Umbilical cord (tissue), 1 donor: ENCODE measurements at regions not wholly inside any gene's neighbourhood (a gene's known extent, or its start where the extent isn't known, plus 50 kb on each side); places are given as distances from the start of the nearest gene placed in this dataset.

ENCODE experiments used
- DNase-seq: peaks from one replicate; pipeline ENCODE4 v3.0.0-alpha.2; 2015; ENCODE audit warnings: low spot score

DNA sequence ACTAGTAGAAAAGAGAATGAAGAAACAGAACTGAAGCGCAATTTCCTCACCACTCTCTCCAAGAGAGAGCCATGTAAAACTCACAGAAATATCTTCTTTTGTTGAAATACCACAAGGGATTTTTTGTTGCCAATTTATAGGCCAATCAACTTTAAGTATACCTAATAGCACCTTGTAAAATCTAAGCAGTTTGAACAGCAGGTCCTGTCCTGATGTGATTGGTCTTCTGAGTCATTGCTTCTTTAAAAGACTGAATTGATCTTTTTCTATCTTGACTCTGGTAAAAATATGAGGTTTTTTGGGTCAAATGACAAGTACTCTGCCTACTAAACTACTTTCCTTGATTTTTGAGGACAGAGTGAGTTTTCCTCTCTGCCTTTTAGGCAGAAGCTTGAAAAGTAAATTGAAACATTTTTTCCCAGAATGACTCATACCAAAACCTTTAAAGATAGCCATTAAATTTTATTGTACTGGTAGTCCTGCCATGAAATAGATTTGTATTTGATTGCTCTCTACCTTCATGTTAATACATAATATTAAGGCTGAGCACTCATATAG, 343.9 kb upstream of the CBLB start:
- DNase-seq, result no peak

DNA sequence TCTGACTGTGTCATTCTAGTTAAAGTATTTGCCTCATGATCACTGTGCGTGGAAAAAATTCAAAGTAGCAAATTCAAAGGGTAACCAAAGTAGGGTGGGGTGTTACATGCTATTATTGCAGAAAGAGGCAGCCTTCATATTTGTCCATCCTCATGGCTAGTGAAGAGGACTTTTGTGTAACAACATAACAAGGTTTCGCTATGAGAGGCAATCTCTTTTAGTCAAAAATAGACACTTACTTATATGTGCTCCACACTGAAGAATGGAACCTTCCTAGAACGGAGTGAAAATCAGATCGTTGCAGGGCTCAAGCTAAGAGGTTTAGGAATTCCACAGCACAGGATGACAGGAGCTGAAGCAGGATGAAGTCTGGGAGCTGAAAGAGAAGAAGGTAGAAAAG, 345.1 kb upstream of the CBLB start:
- DNase-seq, result no peak

DNA sequence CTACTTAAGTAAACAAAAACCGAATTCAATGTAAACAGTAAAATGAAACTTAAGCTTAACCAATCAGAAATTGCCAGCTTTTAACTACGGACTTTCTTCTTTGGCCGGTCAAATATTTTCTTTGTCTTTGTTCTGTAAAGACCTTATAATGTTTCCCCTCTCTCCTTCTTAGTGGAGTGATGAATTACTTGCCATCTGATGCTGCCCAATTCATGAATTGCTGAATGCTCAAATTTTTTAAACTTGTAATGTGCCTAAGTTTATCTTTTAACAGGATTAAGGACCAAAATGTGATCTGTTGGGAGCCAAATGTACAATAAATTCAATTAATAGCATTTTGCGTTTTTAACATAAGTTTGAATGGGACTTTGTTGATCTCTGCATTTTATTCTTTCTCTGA, 345.8 kb upstream of the CBLB start:
- DNase-seq, result no peak

DNA sequence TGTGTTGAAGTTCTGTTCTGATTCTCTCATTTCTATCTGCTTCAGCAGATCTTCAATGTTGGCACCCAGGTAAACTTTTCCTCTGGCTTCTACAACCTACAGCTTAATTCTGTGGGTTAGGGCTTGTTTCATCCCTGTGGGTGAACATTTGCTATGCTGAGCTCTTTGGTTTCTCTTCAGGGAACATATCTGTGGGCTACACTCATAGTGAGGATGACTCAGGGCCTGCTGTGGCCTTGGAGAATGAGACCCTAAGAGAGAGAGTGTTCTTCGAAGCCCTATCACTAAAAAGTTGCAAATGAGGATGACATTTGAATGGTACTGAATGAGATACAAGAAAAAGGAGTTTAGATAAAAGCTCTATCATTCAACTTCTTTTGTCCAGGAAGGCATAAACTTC, 346.2 kb upstream of the CBLB start:
- DNase-seq, result no peak

DNA sequence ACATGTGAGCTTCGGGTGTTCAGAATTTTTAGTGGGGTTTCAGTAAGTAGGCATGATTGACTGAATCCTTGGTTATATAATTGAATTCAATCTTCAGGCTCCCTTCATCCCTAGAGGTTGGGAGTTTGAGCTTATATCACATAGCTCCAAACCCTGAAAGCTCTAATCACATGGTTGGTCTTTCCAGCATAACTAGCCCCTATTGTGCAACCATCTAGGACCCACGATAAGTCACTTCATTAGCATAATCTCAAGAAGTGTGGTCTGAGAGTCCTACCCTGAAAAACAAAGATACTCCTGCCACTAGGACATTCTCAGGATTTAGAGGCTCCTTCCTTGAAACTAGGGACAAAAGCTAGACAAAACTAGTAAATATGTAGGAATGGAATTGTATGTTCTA, 348.9 kb upstream of the CBLB start:
- DNase-seq, result no peak

DNA sequence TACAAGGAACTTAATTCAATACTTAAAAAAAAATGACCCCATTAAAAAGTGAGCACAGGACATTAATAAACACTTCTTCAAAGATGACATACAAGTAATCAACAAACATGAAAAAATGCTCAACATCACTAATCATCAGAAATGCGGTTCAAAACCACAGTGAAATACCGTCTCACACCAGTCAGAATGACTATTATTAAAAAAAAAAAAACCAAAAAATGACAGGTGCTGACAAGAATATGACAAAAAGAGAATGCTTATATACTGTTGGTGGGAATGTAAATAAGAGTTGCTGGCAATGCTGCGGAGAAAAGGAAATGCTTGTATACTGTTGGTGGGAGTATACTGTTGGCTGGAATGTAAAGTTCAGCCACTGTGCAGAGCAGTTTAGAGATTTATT, 358.3 kb upstream of the CBLB start:
- no peak for DNase-seq

DNA sequence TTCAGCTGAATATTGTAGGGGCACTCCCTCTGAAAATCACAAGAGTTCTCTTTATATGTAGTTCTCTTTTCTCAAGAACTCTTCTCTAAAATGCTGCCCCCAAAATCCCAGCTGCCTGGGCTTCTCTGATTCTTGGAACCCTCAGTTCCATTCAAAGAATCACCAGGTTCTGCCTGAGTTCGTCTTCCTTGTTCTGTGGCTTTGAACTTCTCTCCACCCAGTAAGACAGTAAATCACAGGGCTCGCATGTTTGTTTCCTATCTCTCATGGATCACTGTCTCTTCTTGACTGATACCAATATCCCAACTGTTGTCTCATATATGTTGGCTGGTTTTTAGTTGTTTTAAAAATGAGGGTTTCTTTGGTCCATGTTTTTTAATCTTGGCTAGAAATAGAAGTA, 359.5 kb upstream of the CBLB start:
- DNase-seq, result no peak

DNA sequence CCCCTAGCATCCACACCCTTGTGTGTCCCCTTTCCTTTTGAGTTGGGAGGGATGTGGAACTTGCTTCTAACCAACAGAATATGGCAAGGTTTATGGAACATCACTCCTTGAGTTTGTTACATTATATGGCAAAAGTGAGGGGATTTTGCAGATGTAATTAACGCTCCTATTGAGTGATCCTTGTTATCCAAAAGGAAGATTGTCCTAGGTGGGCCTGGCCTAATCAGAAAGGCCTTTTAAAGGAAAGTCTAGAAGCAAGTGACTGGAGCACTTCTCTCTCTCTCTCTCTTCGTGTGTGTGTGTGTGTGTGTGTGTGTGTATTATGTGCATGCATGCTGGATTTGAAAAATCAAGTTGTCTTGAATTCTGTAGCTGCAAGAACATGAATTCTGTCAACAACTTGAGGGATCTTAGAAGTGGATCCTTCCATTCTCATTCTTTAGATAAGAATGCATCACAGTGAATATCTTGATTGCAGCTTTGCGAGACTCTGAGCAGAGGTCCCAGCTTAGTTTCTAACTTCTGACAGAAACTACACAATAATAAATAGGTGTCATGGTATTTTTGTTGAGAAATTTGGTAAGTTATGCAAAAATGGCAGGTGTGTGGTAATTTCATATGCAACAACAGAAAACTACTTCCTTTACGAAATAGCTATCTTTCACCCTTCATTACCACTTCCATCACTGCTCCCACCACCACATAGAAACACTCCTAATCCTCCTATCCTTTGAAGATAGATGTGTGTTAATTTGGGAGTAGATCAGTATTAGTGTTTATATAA, 360.9 kb upstream of the CBLB start:
- no peak for DNase-seq

DNA sequence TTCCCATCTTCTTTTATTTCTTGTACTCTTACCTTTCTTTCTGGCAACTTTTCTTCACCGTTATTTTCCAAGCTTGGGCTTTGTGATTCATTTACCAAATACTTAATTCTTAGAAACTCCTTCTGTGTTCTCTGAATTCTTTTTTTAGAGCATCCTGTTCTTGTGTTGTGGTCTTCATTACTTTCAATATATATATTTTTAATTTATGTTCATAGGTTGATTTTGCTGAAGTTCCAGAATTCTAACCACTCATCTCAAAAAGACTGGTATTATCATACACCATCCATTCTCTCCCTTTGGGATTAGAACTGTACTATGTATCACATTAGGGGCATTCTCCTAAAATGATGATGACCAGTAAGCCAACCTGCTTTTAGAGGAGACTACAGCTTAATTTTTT, 362.3 kb upstream of the CBLB start:
- no peak for DNase-seq

DNA sequence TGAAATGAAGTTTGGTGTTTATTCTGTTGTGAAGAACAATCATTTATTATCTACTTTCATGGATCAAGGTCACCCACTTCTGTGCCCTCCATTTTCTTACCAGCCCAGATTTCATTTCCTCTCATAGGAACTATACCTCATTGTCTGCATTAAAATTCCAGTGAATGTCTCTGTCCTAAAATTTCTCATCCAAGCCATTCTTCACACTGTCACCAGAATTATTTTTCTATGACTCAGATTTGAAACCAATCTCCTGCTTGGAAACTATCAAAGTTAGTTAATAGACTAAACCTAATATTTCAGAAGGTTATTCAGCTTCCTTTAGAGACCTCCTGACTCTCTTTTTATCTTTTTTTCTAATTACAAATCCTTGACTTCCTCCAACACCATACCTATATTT, 364.1 kb upstream of the CBLB start:
- DNase-seq, result no peak

DNA sequence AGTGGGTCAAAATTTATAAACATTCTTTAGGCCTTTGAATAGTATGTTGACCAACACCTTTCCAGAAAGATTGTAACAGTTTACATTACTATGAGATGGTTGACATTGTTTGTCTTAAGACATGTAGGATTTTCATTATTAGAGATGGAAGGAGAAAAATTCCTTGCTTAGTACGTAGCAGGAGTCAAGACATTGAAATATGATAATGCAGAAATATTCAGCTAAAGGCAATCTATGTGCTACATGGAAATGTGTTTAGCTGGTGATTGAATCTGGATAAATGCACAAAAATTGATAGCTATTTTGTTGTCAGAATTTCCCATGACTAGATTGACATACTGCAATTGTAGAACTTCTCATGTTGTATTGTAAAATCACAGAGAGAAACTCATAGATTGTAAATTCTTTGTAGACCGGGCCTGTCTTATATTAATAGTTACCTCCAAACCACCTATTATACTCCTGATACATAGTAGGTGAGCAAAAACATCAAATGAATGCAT, 370.4 kb upstream of the CBLB start:
- no peak for DNase-seq

DNA sequence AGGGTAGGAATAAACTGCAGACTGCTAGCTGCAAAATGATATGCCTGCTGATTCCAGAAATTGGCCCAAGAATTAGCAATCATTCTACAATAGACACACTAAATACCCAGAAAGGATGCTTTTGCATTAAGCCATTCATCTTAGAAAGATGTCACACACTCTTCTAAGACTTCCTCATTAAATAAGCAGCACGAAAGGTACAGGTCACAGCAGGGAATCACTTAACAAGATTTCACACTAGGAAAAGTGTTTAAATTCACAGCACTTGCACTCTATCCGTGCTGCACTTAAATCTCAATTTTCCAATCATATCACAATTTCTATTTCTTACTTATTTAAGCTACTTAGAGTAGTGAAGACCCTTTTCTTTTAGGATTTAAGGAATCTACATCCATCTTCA, 372.8 kb upstream of the CBLB start:
- no peak for DNase-seq

DNA sequence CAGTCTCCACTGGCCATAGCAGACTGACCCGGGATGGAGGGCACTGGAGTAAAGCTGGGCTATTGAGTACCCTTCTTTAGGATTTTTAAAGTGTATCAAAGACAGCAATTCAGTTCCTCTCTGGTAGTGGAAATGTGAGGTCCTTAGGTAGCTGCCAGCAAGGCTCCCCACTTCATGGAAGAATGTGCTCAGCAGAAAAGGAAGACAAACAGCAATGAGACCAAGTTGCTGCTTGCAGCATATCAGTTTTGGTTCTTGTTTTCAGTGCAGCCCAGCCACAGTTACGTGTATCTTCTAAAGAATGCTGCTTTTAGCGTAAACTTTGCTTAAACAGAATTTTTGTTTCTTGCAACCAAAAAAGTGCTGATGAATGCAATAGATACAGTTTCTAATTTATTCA, 374.0 kb upstream of the CBLB start:
- DNase-seq, result peak; percentile 29

DNA sequence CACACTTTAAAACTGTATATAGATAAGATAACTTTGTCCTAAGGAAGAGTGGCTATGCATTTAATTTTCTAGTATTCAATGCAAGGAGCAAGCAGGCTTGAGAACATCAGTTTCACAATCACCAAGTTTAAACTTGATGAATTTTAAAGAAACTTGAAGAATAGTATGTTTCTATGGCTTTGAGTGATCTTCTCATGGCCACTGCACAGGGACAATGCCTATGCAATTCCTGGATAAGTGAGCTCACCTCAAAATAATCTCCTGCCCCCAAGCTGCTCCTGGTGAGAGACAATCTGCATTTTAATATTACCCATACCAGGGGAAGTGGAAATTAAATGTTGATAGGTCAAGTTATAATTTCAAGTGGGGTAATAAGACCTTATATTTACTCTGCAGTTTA, 376.6 kb upstream of the CBLB start:
- DNase-seq, result no peak

DNA sequence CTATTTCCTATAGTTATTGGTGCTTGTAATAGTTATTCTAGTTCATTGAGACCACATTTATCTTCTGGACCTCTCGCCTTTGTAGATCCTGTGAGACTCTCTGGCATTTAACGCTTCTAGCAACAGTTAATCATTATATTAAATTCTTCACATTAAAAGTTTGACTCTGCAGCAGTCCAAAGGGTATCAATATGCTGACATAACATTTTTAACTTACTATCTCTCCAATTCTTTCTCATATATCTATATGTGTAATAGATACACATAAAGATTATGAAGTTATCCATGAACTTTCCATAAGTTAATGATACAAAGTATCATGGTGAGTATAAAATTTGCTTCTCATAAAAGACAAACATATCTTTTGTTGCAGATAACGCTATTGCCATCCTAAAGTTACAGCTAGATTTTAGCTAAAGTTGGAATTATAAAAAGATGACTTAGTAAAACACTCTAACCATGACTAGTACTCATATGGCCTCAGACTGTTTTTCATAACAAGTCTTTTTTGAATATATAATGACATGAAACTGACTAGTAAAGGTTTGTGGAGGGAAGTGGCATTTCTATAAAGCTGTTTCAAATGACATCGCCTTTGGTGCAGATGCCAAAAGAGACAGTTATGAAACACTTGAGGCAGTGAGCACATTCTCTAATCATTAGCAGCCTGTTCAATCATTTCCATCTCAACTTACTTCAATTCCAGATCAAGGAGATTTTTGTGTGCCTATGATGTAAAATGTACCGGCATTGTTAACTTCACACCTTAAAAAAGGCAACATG, 379.3 kb upstream of the CBLB start:
- DNase-seq, result no peak

DNA sequence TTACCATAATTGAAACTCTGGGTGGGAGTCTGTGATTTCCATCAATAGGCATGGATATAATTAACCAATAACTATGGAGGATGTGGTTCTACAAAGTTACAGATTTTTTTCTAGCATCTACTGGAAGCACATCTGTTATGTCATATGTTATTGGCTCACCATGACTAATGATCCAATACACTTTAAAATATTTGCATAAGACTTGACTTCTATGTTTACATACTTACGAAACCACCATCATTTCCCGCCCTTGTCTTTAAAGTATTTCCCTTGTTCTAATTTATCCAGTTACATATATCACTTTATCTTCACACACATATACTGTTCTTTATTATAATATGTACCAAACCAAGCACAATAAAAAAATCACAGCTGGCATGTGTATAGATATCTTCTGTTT, 380.3 kb upstream of the CBLB start:
- DNase-seq, result no peak

DNA sequence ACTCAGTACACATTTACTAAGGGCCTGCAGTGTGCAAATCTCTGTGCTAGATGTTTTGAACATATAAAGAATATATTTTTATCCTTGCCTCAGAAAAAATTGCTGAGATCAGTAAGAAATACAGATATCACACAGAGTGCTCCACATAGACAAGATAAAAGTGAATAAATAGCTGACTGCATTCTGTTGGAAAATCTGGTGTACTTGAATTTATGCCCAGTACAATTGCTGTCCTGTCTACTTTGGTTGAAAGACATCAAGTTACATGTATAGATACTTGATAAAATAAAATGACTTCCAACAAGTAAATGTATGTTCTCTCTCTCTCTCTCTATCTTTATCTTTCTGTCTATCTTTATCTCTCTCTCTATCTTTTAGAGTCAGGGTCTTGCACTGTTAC, 381.2 kb upstream of the CBLB start:
- peak; percentile 10 for DNase-seq

DNA sequence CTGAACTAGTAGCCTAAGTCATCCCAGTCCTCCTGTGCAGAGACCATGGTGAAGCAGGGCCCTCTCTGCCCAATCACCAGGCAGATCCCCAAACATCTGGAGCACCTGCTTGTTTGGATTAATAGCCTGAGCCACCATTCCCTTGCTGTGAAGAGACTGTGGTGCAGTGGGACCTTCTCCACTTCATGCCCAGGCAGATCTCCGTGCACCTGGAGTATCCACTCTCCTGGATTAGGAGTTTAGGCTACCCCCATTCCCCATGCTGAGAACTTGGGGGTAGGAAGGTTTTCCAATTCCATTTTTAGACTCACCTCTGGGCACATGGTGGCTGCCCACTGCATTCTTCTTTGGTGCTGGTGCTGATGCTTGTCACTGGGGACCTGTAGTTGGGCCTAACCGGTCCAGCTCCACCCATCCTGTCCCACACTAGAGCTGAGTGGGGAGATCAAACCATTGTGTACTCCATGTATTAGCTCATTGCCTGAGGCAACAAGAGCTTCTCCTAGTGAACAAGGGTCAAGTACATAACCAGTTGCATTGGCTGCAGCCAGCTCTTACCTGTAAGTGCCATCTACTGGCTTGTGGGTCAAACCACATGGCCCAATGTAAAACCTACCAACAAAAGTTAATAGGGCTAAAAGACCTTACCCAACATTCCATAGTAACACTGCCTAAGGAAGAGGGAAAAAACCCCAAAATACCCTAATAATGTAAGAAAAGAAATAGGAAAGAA, 382.5 kb upstream of the CBLB start:
- DNase-seq, result no peak

DNA sequence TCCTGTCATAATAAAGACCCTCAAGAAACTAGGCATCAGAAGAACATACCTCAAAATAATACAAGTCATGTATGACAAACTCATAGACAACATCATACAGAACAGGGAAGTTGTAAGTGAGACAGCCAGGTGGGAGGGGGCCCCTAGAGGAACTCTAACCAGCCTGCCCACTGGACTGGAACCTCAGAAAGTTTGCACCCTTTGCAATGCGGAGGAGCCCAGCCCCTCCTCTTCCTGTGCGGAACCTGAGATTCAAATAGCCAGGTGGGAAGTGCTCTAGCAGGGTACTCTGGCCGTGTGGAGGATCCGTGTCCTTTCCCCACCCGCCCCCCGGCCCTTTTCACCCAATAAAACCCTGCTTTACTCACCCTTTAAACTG, 387.0 kb upstream of the CBLB start:
- DNase-seq, result no peak

DNA sequence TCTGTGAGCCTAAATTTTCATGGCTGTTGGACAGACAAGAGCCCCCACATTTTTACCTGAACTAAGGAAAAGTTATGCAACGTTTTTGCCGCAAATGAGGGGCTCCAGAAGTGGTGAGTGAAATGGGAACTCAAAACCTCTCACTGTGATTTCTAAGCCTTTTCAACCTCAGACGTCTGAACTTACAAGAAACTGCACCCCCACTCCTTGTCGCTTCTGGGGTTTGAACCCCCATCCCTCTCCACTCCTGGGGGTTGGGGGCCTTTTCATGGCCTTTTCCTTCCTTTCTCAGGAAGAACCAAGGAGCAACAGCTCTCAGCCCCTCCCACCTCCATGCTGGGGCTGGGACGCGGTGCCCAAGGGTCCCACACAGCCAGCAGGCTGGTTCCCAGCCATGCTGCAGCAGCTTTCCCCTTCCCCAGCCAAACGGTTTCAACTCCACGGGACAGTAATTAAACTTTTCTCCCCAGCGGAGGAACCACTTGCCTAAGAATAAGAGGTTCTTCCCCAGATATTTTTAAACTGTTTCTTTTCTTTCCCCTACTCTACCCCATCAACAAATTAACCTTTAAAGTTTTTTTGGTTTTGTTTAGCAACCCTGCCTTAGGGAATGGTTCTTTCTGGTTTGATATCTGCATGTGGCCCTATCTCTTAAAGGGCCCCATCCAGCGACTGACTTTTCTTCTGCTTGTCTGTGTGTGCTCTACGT, 387.6 kb upstream of the CBLB start:
- DNase-seq, result no peak

DNA sequence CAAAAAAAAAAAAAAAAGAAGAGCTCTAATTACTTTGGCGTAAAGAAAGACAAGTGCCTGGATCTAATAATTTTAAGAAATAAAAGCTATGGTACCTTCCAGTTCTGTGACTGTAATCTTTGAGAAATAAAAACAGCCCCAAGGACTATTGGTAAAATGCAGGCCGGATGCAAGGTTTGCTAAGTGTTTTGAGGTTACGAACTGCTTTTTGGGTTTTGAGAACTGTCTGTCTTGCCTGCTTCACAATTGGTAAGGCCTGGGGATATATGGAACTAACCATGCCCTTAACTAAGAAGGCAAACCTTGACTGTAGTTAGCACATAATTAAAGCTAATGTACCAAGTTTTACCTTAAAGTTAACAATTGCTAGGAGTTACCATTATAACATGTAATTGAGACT, 388.4 kb upstream of the CBLB start:
- no peak for DNase-seq

DNA sequence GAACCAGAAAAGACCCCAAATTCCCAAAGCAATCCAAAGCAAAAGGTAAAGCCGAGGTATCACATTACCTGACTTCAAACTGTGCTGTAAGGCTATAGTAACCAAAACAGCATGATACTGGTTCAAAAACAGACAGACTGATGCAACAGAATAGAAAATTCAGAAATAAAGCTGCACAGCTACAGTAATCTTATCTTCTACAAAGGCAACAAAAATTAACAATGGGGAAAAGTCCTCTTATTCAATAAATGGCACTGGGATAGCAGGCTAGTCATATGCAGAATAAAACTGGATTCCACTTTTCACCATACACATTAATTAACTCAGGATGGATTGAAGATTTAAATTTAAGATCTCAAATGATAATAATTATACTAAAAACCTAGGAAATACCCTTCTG, 392.6 kb upstream of the CBLB start:
- no peak for DNase-seq
